Endothelial cell (in vitro differentiated cells): ENCODE measurements at regions not wholly inside any gene's neighbourhood (a gene's known extent, or its start where the extent isn't known, plus 50 kb on each side); places are given as distances from the start of the nearest gene placed in this dataset.

Source experiments
- DNase-seq: peaks from one replicate; pipeline ENCODE4 v3.0.0; 2021; ENCODE audit warnings: low spot score
- H3K27ac Mint-ChIP-seq: one replicate; pipeline ENCODE4 v1.8.0; 2021; ENCODE audit warnings: mixed read lengths, inconsistent platforms; ENCODE audit not compliant: unreplicated experiment
- H3K27me3 Mint-ChIP-seq: one replicate; pipeline ENCODE4 v1.8.0; 2021; ENCODE audit warnings: mild to moderate bottlenecking, moderate library complexity, mixed read lengths, inconsistent platforms; ENCODE audit not compliant: unreplicated experiment
- H3K36me3 Mint-ChIP-seq: one replicate; pipeline ENCODE4 v1.8.0; 2021; ENCODE audit warnings: mild to moderate bottlenecking, low read depth, mixed read lengths, inconsistent platforms; ENCODE audit not compliant: unreplicated experiment
- H3K4me1 Mint-ChIP-seq: one replicate; pipeline ENCODE4 v1.8.0; 2021; ENCODE audit warnings: mild to moderate bottlenecking, mixed read lengths, inconsistent platforms; ENCODE audit not compliant: unreplicated experiment
- H3K4me3 Mint-ChIP-seq: one replicate; pipeline ENCODE4 v1.8.0; 2021; ENCODE audit warnings: mild to moderate bottlenecking, mixed read lengths, inconsistent platforms; ENCODE audit not compliant: unreplicated experiment
- H3K9me3 Mint-ChIP-seq: one replicate; pipeline ENCODE4 v1.8.0; 2021; ENCODE audit warnings: mixed read lengths, inconsistent platforms; ENCODE audit not compliant: unreplicated experiment
- CTCF ChIP-seq: fragments of 200-600 bp; sonication (generic); IDR thresholded peaks from one replicate; pipeline ENCODE4 v1.5.0; 2021; ENCODE audit warnings: antibody characterized with exemption; ENCODE audit not compliant: unreplicated experiment

GRCh38 chr7:135831455-135832195, 83.0 kb upstream of the FAM180A start:
- H3K27ac Mint-ChIP-seq: no peak overlapping the region
- H3K4me3 Mint-ChIP-seq: no peak overlapping the region
- peaks cover 5% of the 10 kb centered on the region for H3K9me3 Mint-ChIP-seq
- no peaks in the 10 kb centered on the region for H3K36me3 Mint-ChIP-seq
- no peak for DNase-seq
- no peak for TF ChIP-seq CTCF
- peaks cover 39% of the 10 kb centered on the region for H3K4me1 Mint-ChIP-seq
- peaks cover 3% of the 10 kb centered on the region for H3K27me3 Mint-ChIP-seq

GRCh38 chr7:135828604-135829003, 80.0 kb upstream of the FAM180A start:
- no peak for TF ChIP-seq CTCF
- H3K27me3 Mint-ChIP-seq: peaks cover 7% of the 10 kb centered on the region
- no peaks in the 10 kb centered on the region for H3K36me3 Mint-ChIP-seq
- H3K9me3 Mint-ChIP-seq: peaks cover 5% of the 10 kb centered on the region
- no peak overlapping the region for H3K4me3 Mint-ChIP-seq
- H3K4me1 Mint-ChIP-seq: peaks cover 30% of the 10 kb centered on the region
- DNase-seq: no peak
- H3K27ac Mint-ChIP-seq: no peak overlapping the region

- no peak for DNase-seq
- H3K27me3 Mint-ChIP-seq: peaks cover 7% of the 10 kb centered on the region
- H3K9me3 Mint-ChIP-seq: peaks cover 5% of the 10 kb centered on the region
- no peaks in the 10 kb centered on the region for H3K36me3 Mint-ChIP-seq
- TF ChIP-seq CTCF: no peak
- H3K4me3 Mint-ChIP-seq: no peak overlapping the region
- peaks cover 23% of the 10 kb centered on the region for H3K4me1 Mint-ChIP-seq
- H3K27ac Mint-ChIP-seq: no peak overlapping the region
Measured at GRCh38 chr7:135827391-135827790, 78.8 kb upstream of the FAM180A start.

- no peaks in the 10 kb centered on the region for H3K36me3 Mint-ChIP-seq
- peaks cover 19% of the 10 kb centered on the region for H3K4me1 Mint-ChIP-seq
- H3K27me3 Mint-ChIP-seq: peaks cover 7% of the 10 kb centered on the region
- H3K4me3 Mint-ChIP-seq: no peak overlapping the region
- peaks cover 5% of the 10 kb centered on the region for H3K9me3 Mint-ChIP-seq
- no peak for TF ChIP-seq CTCF
- DNase-seq: no peak
- no peak overlapping the region for H3K27ac Mint-ChIP-seq
Measured at GRCh38 chr7:135825406-135825805, 76.8 kb upstream of the FAM180A start.

GRCh38 chr7:135822376-135822775, 73.8 kb upstream of the FAM180A start:
- H3K4me1 Mint-ChIP-seq: peaks cover 5% of the 10 kb centered on the region

More at GRCh38 chr7:135822376-135822775, 73.8 kb upstream of the FAM180A start:
- Mint-ChIP-seq H3K4me3 (no peak overlapping the region), H3K27me3 (peaks cover 5% of the 10 kb centered on the region), H3K36me3 (no peaks in the 10 kb centered on the region), H3K27ac (no peak overlapping the region), H3K9me3 (no peaks in the 10 kb centered on the region)
- DNase-seq: no peak
- no peak for TF ChIP-seq CTCF
